ENCODE measurements at regions not wholly inside any gene's neighbourhood (a gene's known extent, or its start where the extent isn't known, plus 50 kb on each side); places are given as distances from the start of the nearest gene placed in this dataset.

- TF ChIP-seq CTCF (IDR thresholded peaks at IDR 0.05; ENCODE audit: low read length) (no peak), EZH2 (IDR thresholded peaks at IDR 0.05; ENCODE audit: borderline replicate concordance, low read length) (no peak)
Measured at GRCh38 chr2:16296038-16296290, 355.6 kb downstream of the MYCN start.
